Lower leg skin (tissue), 3 donors: ENCODE measurements at regions not wholly inside any gene's neighbourhood (a gene's known extent, or its start where the extent isn't known, plus 50 kb on each side); places are given as distances from the start of the nearest gene placed in this dataset.

Experiments used
- POLR2A ChIP-seq, 2 donors: fragments of 450-650 bp; IDR thresholded peaks; one replicate each; pipeline ENCODE4 v1.6.1; 2016 to 2017; ENCODE audit warnings: antibody characterized with exemption in 2 of 2, mild to moderate bottlenecking in 1 of 2, moderate library complexity in 1 of 2
- TF ChIP-seq, protein P1 (sequence below), 3 donors: fragments of 450-650 bp; IDR thresholded peaks; one replicate each; pipeline ENCODE4 v1.5.1; 2016; ENCODE audit warnings: antibody characterized with exemption in 3 of 3, mild to moderate bottlenecking in 3 of 3, moderate library complexity in 2 of 3

DNA sequence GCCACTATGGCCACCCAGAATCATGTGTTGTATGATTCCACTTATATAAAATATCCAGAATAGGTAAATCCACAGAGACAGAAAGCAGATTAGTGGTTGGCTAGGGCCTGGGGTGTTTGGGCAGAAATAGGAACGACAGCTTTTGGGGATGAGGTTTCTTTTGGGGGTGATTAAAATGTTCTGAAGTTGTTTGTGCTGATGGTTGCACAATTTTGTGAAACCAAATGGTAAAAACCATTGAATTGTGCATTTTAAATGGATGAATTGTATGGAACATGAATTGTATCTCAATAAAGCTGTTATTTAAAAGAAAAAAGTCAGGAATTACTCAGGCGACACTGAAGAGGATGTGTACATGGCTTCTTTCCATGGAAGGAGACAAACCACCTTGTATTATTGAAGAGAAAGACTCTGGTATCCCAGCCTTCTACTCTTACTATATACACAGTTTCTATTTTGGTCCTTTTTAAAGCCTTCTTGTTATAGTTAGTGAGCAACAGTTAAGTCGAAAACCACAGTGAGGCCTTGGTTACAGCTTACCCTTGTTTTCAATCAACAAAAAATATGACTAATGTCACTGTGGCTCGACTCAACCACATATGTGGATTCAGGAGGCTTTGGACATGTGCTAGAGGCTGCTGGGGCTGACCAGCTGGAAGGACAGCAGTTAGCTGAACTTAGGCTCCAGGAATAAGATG is 57.1 kb upstream of the KMT2E start:
- TF ChIP-seq, protein P1, sequence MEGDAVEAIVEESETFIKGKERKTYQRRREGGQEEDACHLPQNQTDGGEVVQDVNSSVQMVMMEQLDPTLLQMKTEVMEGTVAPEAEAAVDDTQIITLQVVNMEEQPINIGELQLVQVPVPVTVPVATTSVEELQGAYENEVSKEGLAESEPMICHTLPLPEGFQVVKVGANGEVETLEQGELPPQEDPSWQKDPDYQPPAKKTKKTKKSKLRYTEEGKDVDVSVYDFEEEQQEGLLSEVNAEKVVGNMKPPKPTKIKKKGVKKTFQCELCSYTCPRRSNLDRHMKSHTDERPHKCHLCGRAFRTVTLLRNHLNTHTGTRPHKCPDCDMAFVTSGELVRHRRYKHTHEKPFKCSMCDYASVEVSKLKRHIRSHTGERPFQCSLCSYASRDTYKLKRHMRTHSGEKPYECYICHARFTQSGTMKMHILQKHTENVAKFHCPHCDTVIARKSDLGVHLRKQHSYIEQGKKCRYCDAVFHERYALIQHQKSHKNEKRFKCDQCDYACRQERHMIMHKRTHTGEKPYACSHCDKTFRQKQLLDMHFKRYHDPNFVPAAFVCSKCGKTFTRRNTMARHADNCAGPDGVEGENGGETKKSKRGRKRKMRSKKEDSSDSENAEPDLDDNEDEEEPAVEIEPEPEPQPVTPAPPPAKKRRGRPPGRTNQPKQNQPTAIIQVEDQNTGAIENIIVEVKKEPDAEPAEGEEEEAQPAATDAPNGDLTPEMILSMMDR (IDR thresholded peaks at IDR 0.05) = no peak
- no peak for TF ChIP-seq POLR2A (IDR thresholded peaks at IDR 0.05)
